ENCODE measurements at regions not wholly inside any gene's neighbourhood (a gene's known extent, or its start where the extent isn't known, plus 50 kb on each side); places are given as distances from the start of the nearest gene placed in this dataset.

DNA sequence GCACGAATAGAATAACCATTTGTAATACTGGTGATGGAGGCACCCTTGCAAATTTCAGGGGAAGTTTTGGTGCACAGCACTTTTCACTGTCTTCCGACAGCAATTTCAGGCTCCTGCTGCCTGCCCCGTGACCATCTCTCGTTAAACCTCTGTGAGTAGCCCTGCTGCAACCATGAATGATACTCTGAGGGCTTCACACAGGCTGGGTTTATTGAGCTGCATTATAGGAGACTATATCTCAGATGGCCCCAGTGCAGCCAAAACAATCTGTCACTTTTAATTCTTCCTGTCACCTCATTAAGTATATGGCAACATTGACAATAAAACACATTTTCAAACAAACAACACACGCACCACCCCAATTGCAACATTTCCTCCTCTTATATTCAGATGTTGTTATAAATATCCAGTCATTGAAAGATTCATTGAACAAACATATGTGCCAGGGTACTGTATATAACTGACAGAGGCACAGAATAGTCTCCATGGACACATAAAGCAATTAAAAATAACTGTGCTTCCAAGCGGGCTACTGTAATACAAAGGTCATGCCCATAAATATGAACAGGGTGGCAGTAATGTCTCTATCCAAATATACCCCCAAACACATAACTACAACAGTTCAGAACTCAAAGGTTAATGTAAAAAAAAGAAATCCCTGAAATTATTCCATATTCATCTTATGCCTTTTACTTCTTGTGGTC lies 477.0 kb downstream of the GBA3 start:
- Histone ChIP-seq H3K18ac (ENCODE audit: low read depth, low read length) (no peak overlapping the region), H2BK15ac (ENCODE audit: low read depth, low read length) (no peak overlapping the region), H4K91ac (ENCODE audit: insufficient read depth, low read depth, low read length) (no peak overlapping the region), H3K79me1 (ENCODE audit: low read depth in 1 of 2, low read length in 2 of 2) (no peaks in the 10 kb centered on the region), H3K56ac (ENCODE audit: extremely low read depth, insufficient read depth, low read length) (no peak overlapping the region), H2AFZ (replicated peaks; ENCODE audit: low read length, poor library complexity) (no peak overlapping the region), H3K4me3 (ENCODE audit: insufficient read depth, low read depth, low read length) (no peak overlapping the region), H3K4me2 (ENCODE audit: low read depth, low read length) (no peak overlapping the region), H3K4ac (ENCODE audit: low read depth, low read length) (no peak overlapping the region), H4K8ac (ENCODE audit: low read depth in 2 of 2, low read length in 2 of 2) (no peak overlapping the region), H3K23ac (ENCODE audit: low read depth, low read length) (no peak overlapping the region), H3K36me3 (ENCODE audit: control insufficient read depth, insufficient read depth, low read length) (no peaks in the 10 kb centered on the region), H3K4me1 (ENCODE audit: control insufficient read depth, insufficient read depth, low read length) (no peaks in the 10 kb centered on the region), H3K9me1 (ENCODE audit: insufficient read depth, low read length) (no peaks in the 10 kb centered on the region), H3K14ac (replicated peaks; ENCODE audit: low read depth, low read length) (no peak overlapping the region), H3K27me3 (ENCODE audit: control insufficient read depth, insufficient read depth, low read length) (no peaks in the 10 kb centered on the region), H2AK9ac (replicated peaks; ENCODE audit: low read depth, low read length, poor library complexity) (no peak overlapping the region), H2BK5ac (ENCODE audit: low read depth, low read length, poor library complexity, severe bottlenecking) (no peak overlapping the region), H4K20me1 (ENCODE audit: insufficient read depth, low read length) (no peaks in the 10 kb centered on the region), H2BK120ac (ENCODE audit: low read depth, low read length) (no peak overlapping the region), H2AK5ac (ENCODE audit: low read depth, low read length) (no peak overlapping the region), H3K9ac (ENCODE audit: low read depth, low read length) (no peak overlapping the region), H2BK20ac (ENCODE audit: low read depth, low read length) (no peak overlapping the region), H3K27ac (ENCODE audit: insufficient read depth, low read length) (no peak overlapping the region), H3K9me3 (ENCODE audit: control insufficient read depth, insufficient read depth, low read length) (no peaks in the 10 kb centered on the region), H4K5ac (ENCODE audit: low read depth, low read length) (no peak overlapping the region)
- ATAC-seq (ENCODE audit: low read depth) (no peak), DNase-seq (no peak)
- ChIA-PET CTCF (interaction anchor here (0.5 kb wide), 1 partner anchor 509 kb away, joined by 3 read pairs; no protein-coding TSS in a partner anchor), POLR2A (ENCODE audit: unreplicated experiment) (no interaction called here)
- dilution Hi-C loops (cut with HindIII; ENCODE audit: low sequenced_read_pairs, unreplicated experiment) (no loop called here), intact Hi-C loops (cut with micrococcal nuclease) (no loop called here), in situ Hi-C loops (cut with MboI; ENCODE audit: low sequenced_read_pairs) (no loop called here)
- TF ChIP-seq RFX5 (IDR thresholded peaks at IDR 0.05; ENCODE audit: low read depth, low read length) (no peak), BHLHE40 (IDR thresholded peaks at IDR 0.05; ENCODE audit: low read depth, low read length) (no peak), RCOR1 (IDR thresholded peaks at IDR 0.05; ENCODE audit: insufficient replicate concordance, low read length) (no peak), MAFK (IDR thresholded peaks at IDR 0.05; ENCODE audit: low read depth, low read length) (no peak), POLR2A (IDR thresholded peaks at IDR 0.05; ENCODE audit: low read depth, low read length) (no peak), NFE2L2 (IDR thresholded peaks at IDR 0.05; ENCODE audit: low read depth, low read length) (no peak), CHD1 (IDR thresholded peaks at IDR 0.05; ENCODE audit: low read depth, low read length) (no peak), MXI1 (IDR thresholded peaks at IDR 0.05; ENCODE audit: borderline replicate concordance, low read depth, low read length) (no peak), MAZ (IDR thresholded peaks at IDR 0.05; ENCODE audit: borderline replicate concordance, low read depth, low read length) (no peak), ELK1 (IDR thresholded peaks at IDR 0.05; ENCODE audit: borderline replicate concordance, low read depth, low read length) (no peak)
- TF ChIP-seq, protein P1, sequence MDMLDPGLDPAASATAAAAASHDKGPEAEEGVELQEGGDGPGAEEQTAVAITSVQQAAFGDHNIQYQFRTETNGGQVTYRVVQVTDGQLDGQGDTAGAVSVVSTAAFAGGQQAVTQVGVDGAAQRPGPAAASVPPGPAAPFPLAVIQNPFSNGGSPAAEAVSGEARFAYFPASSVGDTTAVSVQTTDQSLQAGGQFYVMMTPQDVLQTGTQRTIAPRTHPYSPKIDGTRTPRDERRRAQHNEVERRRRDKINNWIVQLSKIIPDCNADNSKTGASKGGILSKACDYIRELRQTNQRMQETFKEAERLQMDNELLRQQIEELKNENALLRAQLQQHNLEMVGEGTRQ (IDR thresholded peaks at IDR 0.05; ENCODE audit: low read depth, low read length) = no peak
- no TSS peak for BruUV-seq (replicated peaks)
- WGBS, 2 experiments (ENCODE audit: extremely low coverage in 2 of 2, insufficient read length in 1 of 2) = no CpG with 5 or more reads among the region's 6 CpGs
